Brain microvascular endothelial cell (primary cell): ENCODE measurements at regions not wholly inside any gene's neighbourhood (a gene's known extent, or its start where the extent isn't known, plus 50 kb on each side); places are given as distances from the start of the nearest gene placed in this dataset.

Source experiments
- DNase-seq: peaks from one replicate; pipeline ENCODE4 v3.0.0-alpha.2; 2020
- H3K27ac ChIP-seq: fragments of 250-450 bp; sonication (Bioruptor Pico); 2 replicates; pipeline ENCODE4 v1.5.1; 2020; ENCODE audit warnings: mild to moderate bottlenecking, moderate library complexity
- H3K27me3 ChIP-seq: fragments of 250-450 bp; sonication (Bioruptor Pico); replicated peaks from 2 replicates; pipeline ENCODE4 v1.5.1; 2020; ENCODE audit warnings: mild to moderate bottlenecking
- H3K36me3 ChIP-seq: fragments of 250-450 bp; sonication (Bioruptor Pico); replicated peaks from 2 replicates; pipeline ENCODE4 v1.5.1; 2020; ENCODE audit warnings: mild to moderate bottlenecking
- H3K4me3 ChIP-seq: 2 replicates; pipeline ENCODE4 v1.5.1; 2011; ENCODE audit warnings: low read depth, mild to moderate bottlenecking, control low read depth, low read length, moderate library complexity
- CTCF ChIP-seq: IDR thresholded peaks from 2 replicates; pipeline ENCODE4 v1.5.1; 2011; ENCODE audit warnings: low read depth, mild to moderate bottlenecking, moderate library complexity, low read length, control low read depth, inconsistent platforms; ENCODE audit errors: missing control alignments
- in situ Hi-C: cut with HindIII; loops from 2 replicates; pipeline ENCODE4 v1.10.0; 2017; ENCODE audit warnings: low sequenced_read_pairs, low pct_ligation_motif_present

GRCh38 chr17:70527364-70527888 is 358.1 kb downstream of the KCNJ2 start:
- no peak for TF ChIP-seq CTCF
- no peak for DNase-seq
- Histone ChIP-seq H3K27me3 (no peaks in the 10 kb centered on the region), H3K4me3 (no peak overlapping the region), H3K36me3 (no peaks in the 10 kb centered on the region), H3K27ac (no peak overlapping the region)
- in situ Hi-C loops: no loop called here

- Histone ChIP-seq H3K27ac (no peak overlapping the region), H3K36me3 (no peaks in the 10 kb centered on the region), H3K4me3 (no peak overlapping the region), H3K27me3 (no peaks in the 10 kb centered on the region)
- no peak for TF ChIP-seq CTCF
- DNase-seq: no peak
- in situ Hi-C loops: no loop called here
Measured at GRCh38 chr17:70533427-70533826, 364.1 kb downstream of the KCNJ2 start.

- Histone ChIP-seq H3K4me3 (no peak overlapping the region), H3K27ac (no peak overlapping the region), H3K27me3 (no peaks in the 10 kb centered on the region), H3K36me3 (no peaks in the 10 kb centered on the region)
- TF ChIP-seq CTCF: no peak
- no peak for DNase-seq
- in situ Hi-C loops: no loop called here
Measured at GRCh38 chr17:70535986-70536385, 366.7 kb downstream of the KCNJ2 start.

- no peak for DNase-seq
- Histone ChIP-seq H3K36me3 (no peaks in the 10 kb centered on the region), H3K27me3 (no peaks in the 10 kb centered on the region), H3K27ac (no peak overlapping the region), H3K4me3 (no peak overlapping the region)
- in situ Hi-C loops: no loop called here
- no peak for TF ChIP-seq CTCF
Measured at GRCh38 chr17:70539132-70539924, 370.0 kb downstream of the KCNJ2 start.

- no peaks in the 10 kb centered on the region for H3K36me3 ChIP-seq
- H3K27me3 ChIP-seq: no peaks in the 10 kb centered on the region
- in situ Hi-C loops: no loop called here
- H3K4me3 ChIP-seq: no peak overlapping the region
- H3K27ac ChIP-seq: no peak overlapping the region
- no peak for DNase-seq
- no peak for TF ChIP-seq CTCF
Measured at GRCh38 chr17:70542876-70543275, 373.5 kb downstream of the KCNJ2 start.
